GM18507 (cell line): ENCODE measurements at regions not wholly inside any gene's neighbourhood (a gene's known extent, or its start where the extent isn't known, plus 50 kb on each side); places are given as distances from the start of the nearest gene placed in this dataset.

Experiments
- DNase-seq: peaks from one replicate; pipeline ENCODE4 v3.0.0; 2011; ENCODE audit warnings: low read depth; ENCODE audit not compliant: insufficient read length; ENCODE audit errors: extremely low spot score
- FAIRE-seq: peaks from 2 replicates; lab custom pipeline; 2011; peaks lifted over from hg19 to GRCh38; lab: Jason Lieb, UNC

DNA sequence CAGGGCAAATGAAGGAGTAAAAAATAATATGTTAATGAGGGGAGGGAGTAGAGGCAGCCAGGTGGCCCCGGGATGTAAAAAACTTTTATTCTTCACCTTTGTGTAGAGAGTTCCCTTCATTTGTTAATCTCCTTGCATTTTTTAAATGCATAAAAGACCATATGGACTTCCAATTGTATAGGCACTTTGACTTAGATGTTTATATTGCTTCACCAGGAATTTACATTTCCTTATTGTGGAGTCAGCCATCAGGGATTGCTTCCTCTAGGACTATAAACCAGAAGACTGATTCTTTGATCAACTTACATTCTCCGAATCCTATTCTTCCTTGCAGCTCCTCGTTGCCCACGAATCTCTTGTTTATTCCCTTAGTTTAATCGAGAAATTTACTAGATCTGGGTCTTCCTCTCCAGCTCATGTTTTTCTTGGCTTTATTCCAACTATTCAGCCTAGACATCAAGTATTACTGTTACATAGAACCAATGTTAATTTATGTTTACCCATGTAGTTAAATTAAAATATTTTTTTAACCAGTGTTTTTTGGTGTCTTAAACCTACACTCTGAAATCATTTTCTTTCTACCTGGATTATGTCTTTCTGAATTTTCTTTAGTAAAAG, 1187.0 kb upstream of the SLC10A2 start:
- FAIRE-seq (no peak), DNase-seq (no peak)

DNA sequence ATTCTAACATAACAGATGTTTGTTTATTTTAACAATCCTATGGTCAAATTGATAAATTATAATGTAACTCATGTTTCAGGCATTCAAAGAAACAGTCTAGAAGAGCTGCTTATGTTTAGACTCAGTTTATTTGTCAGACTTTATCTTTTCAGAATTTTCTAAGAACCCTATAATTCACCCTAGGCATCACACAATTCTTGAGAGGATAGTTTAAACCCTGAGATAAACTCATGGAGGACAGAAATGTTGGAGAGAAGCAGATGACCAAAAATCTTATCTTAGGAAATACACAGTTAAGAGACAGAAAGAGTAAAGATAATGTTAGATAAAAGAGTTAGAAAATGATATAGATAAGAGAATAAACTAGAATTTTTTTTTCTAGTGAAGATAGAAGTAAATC, 1185.7 kb upstream of the SLC10A2 start:
- DNase-seq = no peak
- FAIRE-seq = no peak

DNA sequence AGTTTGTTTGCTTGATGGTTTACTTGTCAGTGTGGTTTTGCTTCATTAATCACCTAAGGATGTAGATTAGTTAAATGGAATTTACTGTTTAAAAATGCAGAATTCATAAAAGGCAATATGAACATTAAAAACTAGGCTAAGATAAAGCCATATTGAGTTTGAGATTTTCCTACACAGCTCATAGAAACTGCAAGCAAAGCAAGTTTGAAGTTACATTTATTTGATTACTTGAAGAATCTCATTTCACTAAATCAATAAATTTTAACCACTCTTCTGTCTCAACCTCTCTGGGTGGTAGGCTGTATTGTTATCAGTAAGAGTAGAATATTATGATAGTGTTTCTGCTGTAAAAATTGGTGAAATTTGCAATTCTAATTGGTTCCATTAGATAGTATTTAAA, 1180.7 kb upstream of the SLC10A2 start:
- no peak for FAIRE-seq
- DNase-seq = no peak

DNA sequence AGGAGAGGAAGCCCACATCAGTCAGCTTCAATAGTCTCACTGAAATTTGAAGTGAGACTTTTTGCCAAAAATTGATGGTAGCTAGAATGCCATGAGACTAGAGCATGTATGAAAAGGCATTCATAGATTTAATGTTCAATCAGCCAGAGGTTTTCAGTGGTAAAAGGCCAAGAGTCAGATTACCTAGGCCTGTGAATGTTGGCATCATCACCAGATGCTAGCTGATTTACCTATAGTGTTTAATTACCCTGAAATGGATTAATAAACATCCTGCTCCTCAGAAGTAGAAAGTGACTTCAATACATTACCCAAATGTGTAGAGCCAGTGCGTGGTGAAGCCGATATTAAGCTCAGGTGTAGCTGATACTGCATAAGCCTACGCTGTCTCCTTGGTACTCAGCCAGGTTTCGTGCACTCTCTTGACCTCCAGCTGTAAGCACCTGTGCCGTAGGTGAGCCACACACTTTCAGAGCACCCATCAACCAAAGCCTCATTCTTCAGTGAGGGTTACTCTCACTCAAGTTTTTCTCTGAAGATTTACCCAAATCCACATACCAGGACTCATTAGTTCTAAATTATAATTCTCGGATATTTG, 1140.3 kb upstream of the SLC10A2 start:
- FAIRE-seq (no peak), DNase-seq (no peak)

DNA sequence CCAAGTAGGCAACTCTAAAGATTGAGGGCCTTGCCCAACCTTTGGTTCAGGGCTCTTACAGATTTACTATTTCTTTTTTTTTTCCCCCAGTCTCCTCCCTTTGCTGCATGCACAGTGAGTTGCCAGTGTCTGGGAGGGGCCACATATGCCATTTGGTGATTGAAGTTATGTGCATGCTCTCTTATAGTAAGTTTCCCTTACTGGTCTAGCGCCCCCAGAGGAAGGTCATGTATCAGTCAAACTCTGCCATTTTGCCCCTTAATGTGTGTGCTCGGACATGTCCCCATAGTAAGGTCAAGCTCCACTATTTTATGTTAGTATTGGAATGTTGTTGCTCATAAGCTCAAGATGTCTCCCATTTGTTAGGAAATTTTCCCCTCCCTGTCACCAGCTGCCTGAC, 1138.0 kb upstream of the SLC10A2 start:
- DNase-seq (no peak), FAIRE-seq (no peak)

DNA sequence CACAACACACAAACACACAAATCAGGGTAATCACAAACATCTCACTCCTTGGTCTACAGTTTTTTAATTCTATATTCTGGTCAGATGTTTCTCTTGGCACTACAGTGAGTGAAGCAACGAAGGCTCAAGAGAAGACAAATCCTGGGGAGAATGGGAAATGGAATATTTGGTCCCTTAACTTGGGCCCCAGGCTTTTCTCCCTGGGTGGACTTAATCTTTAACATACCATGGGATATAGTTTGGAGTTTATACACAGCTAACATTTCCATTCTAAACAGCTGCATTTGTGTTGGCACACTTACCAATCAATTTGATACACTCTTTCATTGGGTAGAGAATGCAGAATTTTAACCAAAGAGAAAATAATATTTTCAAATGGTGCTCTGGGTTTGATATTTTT, 1132.6 kb upstream of the SLC10A2 start:
- DNase-seq (no peak), FAIRE-seq (no peak)

DNA sequence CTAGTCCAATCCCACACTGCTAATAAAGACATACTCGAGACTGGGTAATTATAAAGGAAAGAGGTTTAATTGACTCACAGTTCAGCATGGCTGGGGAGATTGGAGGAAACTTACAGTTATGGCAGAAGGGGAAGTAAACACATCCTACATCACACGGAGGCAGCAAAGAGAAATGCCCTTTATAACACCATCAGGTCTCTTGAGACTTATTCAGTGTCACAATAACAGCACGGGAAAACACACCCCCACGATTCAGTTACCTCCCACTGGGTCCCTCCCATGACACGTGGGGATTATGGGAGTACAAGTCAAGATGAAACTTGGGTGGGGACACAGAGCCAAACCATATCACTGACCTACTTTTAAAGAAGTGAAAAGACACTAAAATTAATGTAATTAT, 1130.4 kb upstream of the SLC10A2 start:
- DNase-seq (no peak), FAIRE-seq (no peak)

DNA sequence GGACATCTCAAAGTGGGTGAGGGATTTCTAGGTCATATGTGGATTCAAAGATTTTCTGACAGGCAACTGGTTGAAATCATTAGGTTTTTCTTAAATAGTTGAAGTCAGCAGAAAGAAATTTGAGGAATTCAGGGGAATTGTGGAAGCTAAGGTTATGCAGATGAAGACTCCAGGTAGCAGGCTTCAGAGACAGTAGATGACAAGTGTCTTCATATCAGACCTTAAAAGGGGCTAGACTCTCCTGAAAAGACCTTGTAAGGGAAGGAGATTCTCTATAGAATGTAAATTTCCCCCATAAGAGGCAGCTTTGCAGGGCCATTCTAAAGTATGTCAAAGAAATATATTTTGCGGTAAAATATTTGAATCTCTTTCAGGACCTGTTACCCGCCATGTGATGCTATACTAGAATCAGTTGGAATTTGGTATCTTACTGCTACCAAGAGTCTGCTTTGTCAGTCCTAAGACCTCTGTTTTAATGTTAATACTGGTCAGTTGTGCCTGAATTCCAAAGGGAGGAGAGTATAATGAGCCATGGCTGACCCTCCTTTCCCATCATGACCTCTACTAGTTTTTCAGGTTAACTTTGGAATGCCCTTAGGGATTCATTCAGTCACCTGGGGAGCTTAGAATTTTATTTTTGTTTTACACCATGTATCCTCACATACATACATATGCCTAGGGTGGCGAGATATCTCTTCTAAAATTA, 1115.5 kb upstream of the SLC10A2 start:
- FAIRE-seq = no peak

DNA sequence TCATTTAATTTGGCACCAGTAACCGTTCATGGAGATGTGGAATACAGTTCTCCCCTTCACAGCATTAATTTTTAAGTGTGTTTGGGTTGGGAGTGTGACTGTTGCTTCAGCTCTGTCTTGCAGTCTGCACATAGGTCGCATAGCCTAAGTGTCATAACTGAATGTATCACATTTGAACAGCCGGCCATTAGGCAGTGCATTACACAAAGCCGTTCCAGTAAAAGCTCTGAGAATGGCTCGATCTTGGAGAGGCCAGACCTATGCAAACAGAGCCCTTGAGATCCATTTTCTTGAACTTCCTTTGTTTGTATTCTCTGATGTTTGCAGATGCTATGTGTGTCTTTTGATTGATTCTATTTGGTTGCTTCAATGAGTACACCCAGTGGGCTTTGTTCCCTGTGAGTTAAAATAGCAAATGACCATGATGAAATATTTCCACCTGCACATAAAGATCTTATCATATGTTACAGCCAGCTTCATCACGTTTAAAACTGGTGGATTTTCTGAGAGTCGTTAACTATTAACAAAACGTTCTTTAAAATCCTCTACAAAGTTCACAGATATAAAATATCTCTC, 1104.9 kb upstream of the SLC10A2 start:
- FAIRE-seq (no peak), DNase-seq (no peak)

More for the DNA sequence above, 1115.5 kb upstream of the SLC10A2 start:
- no peak for DNase-seq

DNA sequence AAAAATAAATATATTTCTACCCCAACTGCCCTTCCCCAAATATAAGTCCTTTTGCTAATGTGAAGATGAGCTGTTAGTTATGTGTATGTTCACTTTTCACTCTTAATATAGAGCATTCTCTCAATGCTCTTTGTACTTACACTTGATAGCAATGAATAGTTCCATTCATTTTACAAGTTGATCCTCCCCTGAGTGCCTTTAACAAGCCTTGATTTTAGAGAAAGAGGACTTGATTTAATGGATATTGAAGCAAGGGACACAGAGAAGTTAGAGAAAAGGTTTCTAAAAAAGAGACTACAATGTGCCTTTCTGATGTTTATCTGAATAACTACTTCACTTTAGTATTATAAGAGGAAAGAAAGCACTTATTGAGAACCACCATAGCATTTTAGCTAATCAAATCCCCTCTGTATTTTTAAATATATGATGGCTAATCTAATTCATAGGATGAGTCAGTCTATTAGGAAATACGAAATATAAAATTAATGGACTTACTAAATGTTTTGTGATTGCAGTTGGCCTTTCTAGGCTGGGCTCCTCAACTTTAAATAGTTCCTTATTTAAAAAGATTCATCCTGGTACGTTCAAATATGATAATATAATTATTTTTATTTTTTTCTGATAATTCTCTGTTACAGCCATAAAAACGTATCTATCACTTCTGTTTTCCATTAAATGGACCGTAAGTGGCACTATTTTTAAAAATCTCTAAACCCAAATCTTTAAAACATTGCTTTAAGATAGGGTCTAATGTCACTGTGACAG, 1097.8 kb upstream of the SLC10A2 start:
- no peak for FAIRE-seq
- DNase-seq = no peak

DNA sequence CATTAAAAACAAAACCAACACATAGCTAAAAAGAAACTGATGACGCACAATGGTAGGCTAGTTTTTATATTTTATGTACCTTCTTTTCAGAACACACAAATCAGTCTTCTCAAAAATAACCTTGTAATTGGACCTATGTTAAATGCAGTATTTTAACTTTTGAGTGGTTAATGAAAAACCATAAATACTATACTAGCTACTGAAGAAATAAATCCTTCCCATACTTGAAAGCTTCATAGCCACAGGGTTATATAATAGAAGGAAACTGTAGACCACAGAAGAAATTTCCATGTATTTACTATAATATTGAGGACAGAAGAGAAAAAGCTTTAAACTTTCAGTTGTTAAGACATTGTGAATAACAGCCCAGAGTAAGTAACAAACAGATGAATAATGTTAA, 1094.3 kb upstream of the SLC10A2 start:
- no peak for DNase-seq
- FAIRE-seq = no peak

DNA sequence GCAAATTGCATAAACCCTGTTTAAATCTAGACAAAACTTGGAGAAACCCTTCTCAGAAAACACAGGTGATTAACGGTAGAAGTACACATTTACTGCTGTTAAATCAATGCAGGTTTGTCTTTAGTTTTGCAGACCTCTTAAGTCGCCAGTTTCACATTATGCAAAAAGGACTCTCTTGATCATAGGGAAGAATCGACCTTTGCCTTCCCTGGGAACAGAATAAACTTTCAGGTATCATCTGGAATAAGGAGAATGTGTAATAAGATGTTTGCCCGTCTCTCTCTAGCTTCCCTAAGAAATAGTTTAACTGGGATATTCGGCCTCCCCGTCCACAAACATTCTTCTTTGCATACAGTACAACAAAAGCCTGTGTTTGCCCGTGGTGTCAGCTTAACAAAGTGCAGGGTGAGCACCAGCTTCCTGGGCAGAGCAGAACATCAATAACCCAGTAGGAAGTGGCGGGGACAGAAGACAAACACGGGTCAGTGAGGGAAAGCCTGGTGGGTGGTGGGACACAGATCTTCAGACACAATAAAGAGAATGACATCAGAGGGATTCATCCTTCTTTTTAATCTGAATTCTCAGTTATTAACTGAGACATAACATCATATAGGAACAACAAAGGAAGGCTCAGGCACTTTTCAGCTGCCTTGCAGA, 1077.7 kb upstream of the SLC10A2 start:
- DNase-seq (no peak), FAIRE-seq (no peak)

DNA sequence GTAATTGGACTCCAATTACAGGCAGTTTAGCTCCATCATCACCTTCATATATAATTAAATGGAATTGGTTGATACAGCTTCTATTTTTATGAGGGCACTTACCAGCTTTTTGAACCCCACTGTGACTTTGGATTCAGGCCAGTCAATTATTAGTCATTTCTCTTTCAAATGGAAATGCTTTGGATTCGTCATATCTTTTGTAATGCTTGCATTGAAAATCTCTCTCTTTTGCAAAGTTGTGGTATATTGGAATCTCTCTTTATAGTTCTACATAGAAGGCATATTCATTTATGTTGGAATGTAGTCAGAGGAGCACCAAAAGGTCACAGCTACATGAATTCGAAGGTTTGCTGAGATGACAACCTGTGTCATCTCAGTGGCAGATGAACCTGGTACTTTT, 1074.3 kb upstream of the SLC10A2 start:
- DNase-seq (no peak), FAIRE-seq (no peak)

DNA sequence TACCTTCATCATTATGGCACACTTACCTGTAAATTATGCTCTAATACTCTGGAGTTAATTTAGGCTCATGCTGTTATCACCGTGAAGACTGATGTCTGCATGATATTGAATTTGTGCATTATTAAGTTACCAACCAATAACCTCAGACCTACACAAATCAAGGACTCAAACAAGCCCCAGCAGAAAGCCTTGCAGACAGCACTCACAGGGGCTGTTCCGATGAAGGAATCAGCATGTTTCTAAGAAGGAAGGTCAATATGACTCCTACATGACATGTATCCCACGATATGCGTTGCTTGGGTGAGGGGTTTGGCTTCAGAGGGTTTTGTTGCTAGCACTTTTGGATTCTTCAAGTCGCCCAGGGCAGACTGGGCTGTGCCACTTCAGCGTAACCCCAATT, 1071.2 kb upstream of the SLC10A2 start:
- DNase-seq = no peak
- no peak for FAIRE-seq

DNA sequence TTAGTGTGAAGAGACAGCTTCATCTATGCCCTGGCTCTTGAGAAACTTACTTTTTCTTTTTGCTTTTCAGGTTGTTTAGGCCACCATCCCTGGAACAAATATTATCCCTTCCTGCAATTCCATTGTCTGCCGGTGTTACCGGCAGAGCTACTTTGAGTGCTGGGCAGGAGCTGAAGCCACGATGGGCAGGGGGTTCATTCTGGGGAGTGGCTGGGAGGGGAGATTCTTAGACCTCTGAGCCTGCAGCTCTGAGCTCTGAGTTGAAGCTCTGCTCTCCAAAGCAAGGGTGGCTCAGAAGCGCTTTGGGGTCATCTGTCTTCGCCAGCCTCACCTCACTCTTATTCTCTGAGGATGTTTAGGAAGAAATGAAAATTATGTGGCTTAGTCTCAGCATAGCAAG, 1066.6 kb upstream of the SLC10A2 start:
- no peak for FAIRE-seq
- DNase-seq = no peak

DNA sequence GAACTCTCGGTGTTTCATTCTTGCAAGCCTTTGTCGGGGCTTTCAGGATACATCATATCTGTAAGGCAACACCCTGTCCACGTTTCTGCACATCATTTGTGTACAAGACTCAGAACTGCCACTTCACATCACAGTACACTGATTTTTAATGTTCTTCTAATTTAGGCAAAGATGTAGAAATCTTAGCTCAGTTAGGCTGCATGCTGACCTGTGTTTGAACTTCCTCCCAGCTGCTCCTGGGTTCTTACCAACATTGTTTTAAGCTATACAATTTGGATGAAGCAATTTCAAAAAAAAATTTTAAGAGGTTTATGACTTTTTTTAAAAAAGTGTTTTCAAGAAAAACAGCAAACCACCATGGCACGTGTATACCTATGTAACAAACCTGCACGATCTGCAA, 1047.9 kb upstream of the SLC10A2 start:
- FAIRE-seq = no peak
- DNase-seq = no peak

DNA sequence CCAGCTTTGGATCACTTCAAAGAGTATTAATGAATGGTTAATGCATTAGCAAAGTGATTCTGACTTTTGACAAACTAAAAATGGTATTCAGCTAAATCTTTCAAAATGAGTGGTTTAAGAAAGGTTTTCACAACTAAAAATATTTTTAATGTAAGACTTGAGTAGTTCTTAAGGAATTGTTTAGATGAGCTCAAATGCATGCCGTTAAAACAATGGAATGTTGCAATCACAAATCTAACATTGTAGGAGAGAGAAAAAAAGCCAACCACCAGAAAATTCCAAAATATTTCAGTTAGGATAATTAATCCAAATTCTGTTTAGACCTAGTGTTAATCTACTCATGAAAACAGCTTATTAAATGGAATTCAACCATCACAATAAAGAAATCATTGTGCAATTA, 1044.8 kb upstream of the SLC10A2 start:
- no peak for FAIRE-seq
- DNase-seq = no peak

DNA sequence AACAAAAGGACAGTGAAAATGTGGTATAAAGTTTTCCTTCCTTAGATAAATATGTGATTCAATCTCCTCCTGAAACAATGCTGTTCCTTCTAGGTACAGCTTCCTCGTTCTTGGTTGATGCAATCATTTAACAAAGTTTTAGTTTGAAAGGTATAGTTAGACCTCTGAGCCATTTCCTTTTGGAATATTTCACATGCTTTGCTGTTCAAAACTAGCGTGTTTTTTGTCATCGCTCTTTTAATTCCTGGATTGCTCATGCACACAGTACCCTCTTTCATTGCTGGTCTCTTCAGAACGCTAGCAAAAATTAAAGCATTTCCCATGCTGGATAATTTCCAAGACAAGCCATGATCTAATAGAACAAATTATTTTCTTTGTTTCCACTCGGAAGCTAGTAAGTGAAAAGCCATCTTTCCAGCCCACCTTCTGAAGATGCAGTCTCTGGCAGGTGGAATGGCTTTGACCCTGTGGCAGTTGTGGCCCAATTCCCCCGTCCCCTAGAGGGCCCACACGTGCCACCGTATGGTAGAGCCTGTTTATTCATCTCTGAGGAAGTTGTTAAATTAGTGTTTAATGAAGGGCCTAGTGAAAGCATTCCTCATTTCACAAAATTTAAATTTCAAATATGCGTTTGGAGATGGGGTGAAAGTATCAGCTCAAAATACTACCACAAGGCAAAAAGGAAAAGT, 1040.6 kb upstream of the SLC10A2 start:
- FAIRE-seq (no peak), DNase-seq (no peak)
